Cardiac fibroblast (primary cell): ENCODE measurements at regions not wholly inside any gene's neighbourhood (a gene's known extent, or its start where the extent isn't known, plus 50 kb on each side); places are given as distances from the start of the nearest gene placed in this dataset.
A peak's percentile ranks its signal among the peaks of the same experiment; 100 is the strongest.

ENCODE experiments used
- DNase-seq, 2 donors: peaks; one replicate each; pipeline versions ENCODE4 v3.0.0 to v3.0.0-alpha.2; 2010; ENCODE audit warnings: low read depth in 2 of 2
- H3K4me3 ChIP-seq, 2 donors: replicated peaks in 1 of 2; 1 replicate in 1 of 2; 2 replicates in 1 of 2; pipeline ENCODE4 v1.5.1; 2011; ENCODE audit warnings: low read depth in 2 of 2, low read length in 2 of 2, mild to moderate bottlenecking in 2 of 2, moderate library complexity in 1 of 2
- TF ChIP-seq, protein P1 (sequence below): IDR thresholded peaks from one replicate; pipeline ENCODE4 v1.5.1; 2011; ENCODE audit warnings: low read depth, mild to moderate bottlenecking, low read length, inconsistent platforms

DNA sequence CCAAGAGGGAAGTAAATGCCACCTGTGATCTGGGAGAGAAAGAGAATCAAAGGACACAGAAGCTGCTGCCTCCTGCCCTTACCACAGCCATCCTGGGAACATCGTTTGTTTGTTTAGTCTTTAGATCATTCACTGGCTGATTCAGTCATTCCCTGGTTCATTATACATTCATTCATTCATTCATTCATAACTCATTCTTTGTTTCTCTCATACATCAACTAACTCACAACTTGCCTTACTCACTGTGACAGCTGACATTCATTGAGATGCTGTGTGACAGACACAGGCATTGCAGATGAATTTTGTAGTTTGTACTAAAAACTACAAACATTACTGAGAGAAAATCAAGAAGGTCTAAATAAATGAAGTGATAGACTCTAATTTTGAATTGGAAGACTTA, 291.0 kb upstream of the TNRC6C start:
- no peak overlapping the region for H3K4me3 ChIP-seq
- TF ChIP-seq, protein P1, sequence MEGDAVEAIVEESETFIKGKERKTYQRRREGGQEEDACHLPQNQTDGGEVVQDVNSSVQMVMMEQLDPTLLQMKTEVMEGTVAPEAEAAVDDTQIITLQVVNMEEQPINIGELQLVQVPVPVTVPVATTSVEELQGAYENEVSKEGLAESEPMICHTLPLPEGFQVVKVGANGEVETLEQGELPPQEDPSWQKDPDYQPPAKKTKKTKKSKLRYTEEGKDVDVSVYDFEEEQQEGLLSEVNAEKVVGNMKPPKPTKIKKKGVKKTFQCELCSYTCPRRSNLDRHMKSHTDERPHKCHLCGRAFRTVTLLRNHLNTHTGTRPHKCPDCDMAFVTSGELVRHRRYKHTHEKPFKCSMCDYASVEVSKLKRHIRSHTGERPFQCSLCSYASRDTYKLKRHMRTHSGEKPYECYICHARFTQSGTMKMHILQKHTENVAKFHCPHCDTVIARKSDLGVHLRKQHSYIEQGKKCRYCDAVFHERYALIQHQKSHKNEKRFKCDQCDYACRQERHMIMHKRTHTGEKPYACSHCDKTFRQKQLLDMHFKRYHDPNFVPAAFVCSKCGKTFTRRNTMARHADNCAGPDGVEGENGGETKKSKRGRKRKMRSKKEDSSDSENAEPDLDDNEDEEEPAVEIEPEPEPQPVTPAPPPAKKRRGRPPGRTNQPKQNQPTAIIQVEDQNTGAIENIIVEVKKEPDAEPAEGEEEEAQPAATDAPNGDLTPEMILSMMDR: no peak
- DNase-seq: no peak

DNA sequence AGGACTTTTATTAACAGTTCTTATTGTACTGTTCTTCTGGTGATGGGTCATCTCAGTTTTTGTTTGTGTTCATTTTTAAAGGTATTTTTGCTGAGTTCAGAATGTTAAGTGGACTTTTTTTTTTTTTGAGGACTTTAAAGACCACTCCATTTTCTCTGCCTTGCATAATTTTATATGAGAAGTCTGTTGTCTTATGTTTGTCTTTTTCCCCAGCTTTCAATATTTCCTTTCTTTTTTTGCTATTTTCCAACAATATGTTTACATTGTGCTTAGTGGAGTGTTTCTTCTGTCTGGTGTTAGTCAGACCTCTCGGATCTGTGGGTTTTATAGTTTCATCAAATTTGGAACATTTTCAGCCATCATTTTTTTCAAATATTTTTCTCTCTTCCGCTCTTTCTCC, 290.0 kb upstream of the TNRC6C start:
- TF ChIP-seq, protein P1: no peak
- DNase-seq: no peak
- H3K4me3 ChIP-seq: no peak overlapping the region

DNA sequence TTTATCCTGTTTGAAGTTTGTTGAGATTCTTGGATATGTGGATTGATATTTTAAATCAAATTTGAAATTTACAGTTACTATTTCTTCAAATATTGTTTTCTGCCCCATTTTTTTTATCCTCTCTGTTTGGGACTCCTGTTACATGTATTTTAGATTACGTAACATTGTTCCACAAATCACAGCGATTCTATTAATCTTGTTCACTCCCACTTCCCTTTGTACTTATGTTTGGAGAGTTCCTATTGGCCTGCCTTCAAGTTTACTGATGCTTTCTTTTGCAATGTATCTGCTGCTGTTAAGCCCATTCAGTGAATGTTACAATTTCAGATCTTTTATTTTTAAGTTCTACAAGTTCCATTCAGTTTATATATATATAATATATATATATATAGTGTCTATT, 288.3 kb upstream of the TNRC6C start:
- peak; percentile 9 to 24 for DNase-seq
- TF ChIP-seq, protein P1: no peak
- H3K4me3 ChIP-seq: no peak overlapping the region

DNA sequence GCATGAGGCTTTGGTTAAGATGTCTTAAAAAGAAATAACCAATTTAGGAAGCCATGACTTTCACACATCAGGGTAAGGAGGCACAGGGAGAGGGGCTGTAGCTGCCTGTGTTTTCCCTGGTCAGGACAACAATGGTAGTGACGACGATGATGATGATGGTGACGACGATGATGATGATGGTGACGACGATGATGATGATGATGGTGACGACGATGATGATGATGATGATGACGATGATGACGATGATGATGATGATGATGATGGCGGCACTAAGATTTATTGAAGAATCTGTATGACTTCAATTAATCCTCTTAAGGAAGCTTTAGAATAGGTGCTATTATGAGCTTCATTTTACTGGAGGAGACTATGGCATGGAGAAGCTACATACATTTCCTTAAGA, 284.1 kb upstream of the TNRC6C start:
- no peak for DNase-seq
- no peak overlapping the region for H3K4me3 ChIP-seq
- TF ChIP-seq, protein P1: no peak

DNA sequence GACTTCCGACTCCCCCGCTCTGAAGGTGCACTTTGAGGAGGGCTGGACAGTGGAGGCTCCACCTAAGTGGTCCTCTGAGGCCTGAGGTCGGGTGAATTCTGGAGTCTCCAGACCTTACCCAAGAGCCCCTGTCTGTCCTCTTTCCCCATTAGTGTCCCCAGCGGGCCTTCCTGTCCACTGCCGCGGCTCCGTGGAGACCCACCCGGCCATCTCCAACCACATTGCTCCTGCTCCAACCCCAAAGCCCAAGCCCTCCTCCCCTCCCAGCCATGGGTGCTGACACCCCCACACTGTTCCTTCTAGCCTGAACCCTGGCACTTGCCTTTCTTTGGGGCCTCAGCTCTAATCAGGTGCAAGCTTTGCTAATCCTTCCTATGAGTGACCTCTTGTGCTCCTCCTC, 283.1 kb upstream of the TNRC6C start:
- TF ChIP-seq, protein P1: no peak
- no peak overlapping the region for H3K4me3 ChIP-seq

DNA sequence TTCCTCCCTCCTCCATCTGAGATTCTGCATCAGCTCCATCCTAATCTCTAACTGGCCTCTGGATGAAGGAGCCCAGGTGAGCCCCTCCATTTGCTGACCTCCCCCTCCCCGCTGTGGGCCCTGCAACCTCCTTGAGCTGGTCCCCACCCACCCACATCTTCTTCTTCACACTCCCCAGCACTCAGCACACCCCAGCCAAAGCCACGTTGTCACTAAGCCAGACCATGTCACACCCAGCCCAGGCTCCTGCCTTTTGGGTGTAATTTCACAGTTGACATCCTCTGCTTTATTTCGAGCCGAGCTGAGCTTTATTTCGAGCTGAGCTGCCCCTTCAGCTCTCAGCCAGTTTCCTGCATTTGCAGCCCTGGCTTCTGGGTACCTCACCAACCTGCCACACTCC, 282.7 kb upstream of the TNRC6C start:
- TF ChIP-seq, protein P1: no peak

More for the DNA sequence above, 283.1 kb upstream of the TNRC6C start:
- no peak for DNase-seq

DNA sequence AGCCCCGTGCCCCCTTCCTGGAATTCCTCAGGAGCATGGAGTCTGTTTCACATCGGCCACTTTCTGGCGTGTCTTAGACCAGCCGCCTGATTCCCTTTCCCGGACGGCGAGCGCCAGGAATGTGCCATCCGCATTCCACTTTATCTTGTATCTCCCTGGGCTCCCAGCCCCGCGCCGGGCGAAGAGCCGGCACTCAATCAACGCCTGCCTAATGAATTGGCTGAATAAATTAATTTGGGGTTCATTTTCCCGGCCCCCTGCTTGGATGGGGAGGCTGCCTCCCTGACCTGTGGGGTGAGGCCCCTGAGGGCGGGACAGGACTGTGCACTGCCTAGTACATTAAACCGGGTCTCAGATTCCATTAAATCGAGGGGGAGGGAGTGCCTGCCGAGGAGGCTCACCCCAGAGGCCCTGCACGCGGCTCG, 282.3 kb upstream of the TNRC6C start:
- no peak overlapping the region for H3K4me3 ChIP-seq
- peak in 1 of 2 donors; percentile 21 for DNase-seq
- TF ChIP-seq, protein P1: no peak

More for the DNA sequence above, 282.7 kb upstream of the TNRC6C start:
- H3K4me3 ChIP-seq: no peak overlapping the region
- no peak for DNase-seq
